ENCODE measurements at regions not wholly inside any gene's neighbourhood (a gene's known extent, or its start where the extent isn't known, plus 50 kb on each side); places are given as distances from the start of the nearest gene placed in this dataset.

DNA sequence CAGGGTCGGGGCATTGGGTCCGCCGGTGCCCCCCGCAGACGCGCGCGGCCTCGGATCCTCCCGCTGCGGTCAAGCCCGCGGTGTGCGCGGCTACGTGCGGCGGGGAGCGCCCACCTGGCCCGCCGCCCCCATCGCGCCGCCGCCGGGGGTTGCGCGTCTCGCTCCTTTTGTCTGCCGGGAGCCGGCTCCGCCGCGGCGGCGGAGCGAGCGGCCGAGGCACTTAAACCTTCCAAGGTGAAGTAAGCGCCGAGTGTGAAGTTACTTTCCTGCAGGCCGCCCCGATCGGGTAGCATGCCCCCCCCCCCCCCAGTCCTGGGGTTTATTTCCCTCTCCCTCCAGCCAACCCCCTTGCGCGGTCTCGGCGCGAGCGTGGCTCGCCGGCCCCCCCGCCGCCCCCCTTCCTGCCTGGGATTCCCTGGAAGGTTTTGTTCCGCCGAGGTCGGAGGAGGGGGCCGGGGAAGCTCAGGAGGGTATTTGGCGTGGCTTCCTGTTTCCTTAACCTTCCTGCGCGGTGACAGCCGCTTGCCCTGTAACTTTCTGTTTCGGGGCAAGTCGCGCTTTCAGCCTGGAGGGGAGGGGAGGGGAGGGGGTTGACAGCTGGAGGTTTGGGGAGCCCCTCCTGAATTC is 56.6 kb upstream of the GSE1 start:
- Histone ChIP-seq H3K27me3 (no peaks in the 10 kb centered on the region), H3K4me3 (peak overlapping the region; percentile 63 to 96 (median 79)), H3K4me1 (peaks cover 0 to 75% (median 35%) of the 10 kb centered on the region in 12 donors), H3K36me3 (no peaks in the 10 kb centered on the region), H3K9me3 (no peaks in the 10 kb centered on the region), H3K27ac (peak overlapping the region; percentile 55 to 99 (median 90))
- ATAC-seq (peak in 2 of 4 donors; percentile 2 to 33), DNase-seq (peak in 4 of 5 donors; percentile 60 to 72 (median 66))
- TF ChIP-seq CTCF (IDR thresholded peaks at IDR 0.05) (no peak), POLR2A (IDR thresholded peaks at IDR 0.05) (no peak)
- WGBS, 4 donors, result 0 to 1% (median 1%) methylated on average over 22 to 65 of the region's 65 CpGs
- intact Hi-C loops (cut with DNase I), result loop anchor here in 7 of 10 donors (2.0 to 10.0 kb wide), 7 partner anchors 34 to 432 kb away; no protein-coding TSS in a partner anchor

DNA sequence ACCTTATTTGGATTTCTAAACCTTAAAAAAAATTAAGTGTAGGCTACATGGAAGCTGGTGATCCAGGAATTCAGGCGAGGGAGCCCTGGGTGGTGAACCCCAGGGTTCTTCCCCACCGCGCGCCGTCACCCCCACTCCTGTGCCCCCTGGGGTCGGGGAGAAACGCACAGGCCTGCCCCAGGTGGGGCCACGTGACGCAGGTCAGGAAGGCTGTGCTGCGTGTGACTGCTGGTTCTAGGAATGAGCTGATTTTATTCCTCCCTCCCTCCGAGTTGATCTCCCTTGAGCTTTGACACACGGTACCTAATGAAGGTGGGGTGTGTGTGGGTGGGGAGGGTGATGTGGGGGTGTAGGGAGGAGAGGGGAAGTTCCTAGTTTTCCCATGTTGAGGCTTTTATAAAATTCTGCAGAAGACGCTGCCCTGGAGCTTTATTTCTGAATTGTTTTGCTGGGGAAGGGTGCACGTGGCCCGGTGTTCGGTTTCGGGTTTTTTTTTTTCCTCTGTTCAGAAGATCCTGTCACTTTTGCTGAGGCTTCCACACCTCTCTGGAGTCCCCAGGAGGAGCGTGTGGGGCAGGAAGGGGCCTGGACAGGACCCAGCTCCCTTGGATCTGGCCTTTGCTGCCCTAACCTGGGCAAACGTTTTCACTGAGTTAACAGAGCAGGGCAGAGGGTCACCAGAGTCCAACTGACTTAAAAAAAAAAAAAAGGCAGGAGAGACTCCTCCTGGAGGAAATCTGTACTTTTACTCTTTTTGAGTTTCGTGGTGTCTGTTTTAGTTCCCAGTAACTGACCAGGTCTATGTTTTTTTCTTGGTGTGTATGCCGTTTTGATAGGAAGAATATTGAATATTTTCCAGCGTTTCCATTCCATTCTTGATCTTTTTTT is 55.8 kb upstream of the GSE1 start:
- DNase-seq (peak in 1 of 5 donors; percentile 19), ATAC-seq (no peak)
- Histone ChIP-seq H3K9me3 (no peaks in the 10 kb centered on the region), H3K27ac (peak overlapping the region; percentile 12 to 99 (median 90)), H3K4me1 (peaks cover 0 to 82% (median 39%) of the 10 kb centered on the region in 12 donors), H3K27me3 (no peaks in the 10 kb centered on the region), H3K4me3 (peak overlapping the region; percentile 63 to 96 (median 79)), H3K36me3 (no peaks in the 10 kb centered on the region)
- peak in 3 of 12 donors; percentile 9 to 25 (median 10) for TF ChIP-seq CTCF (IDR thresholded peaks at IDR 0.05)
- TF ChIP-seq POLR2A (IDR thresholded peaks at IDR 0.05), result no peak
- intact Hi-C loops (cut with DNase I), result loop anchor here in 7 of 10 donors (2.0 to 10.0 kb wide), 7 partner anchors 35 to 433 kb away; no protein-coding TSS in a partner anchor
- 7 to 9% (median 8%) methylated on average over 16 to 22 of the region's 22 CpGs for WGBS, 4 donors

- TF ChIP-seq POLR2A (IDR thresholded peaks at IDR 0.05), result no peak
- no peak for TF ChIP-seq CTCF (IDR thresholded peaks at IDR 0.05)
- Histone ChIP-seq H3K27ac (peak overlapping the region in 11 of 12 donors; percentile 86 to 99 (median 90)), H3K9me3 (no peaks in the 10 kb centered on the region), H3K4me1 (peaks cover 0 to 82% (median 43%) of the 10 kb centered on the region in 12 donors), H3K36me3 (no peaks in the 10 kb centered on the region), H3K27me3 (no peaks in the 10 kb centered on the region), H3K4me3 (peak overlapping the region in 9 of 12 donors; percentile 13 to 89 (median 76))
- no peak for ATAC-seq
- DNase-seq, result peak in 1 of 5 donors; percentile 20
- 25 to 30% (median 26%) methylated on average over 12 to 13 of the region's 13 CpGs for WGBS, 4 donors
- intact Hi-C loops (cut with DNase I), result loop anchor here in 7 of 10 donors (2.0 to 10.0 kb wide), 8 partner anchors 36 to 433 kb away; partner anchors contain the start of gene GSE1 (in 1 of the 7)
Observed at GRCh38 chr16:85557971-85558657, 55.0 kb upstream of the GSE1 start.

All from heart left ventricle (tissue), 16 donors.